MM.1S (cell line): ENCODE measurements at regions not wholly inside any gene's neighbourhood (a gene's known extent, or its start where the extent isn't known, plus 50 kb on each side); places are given as distances from the start of the nearest gene placed in this dataset.

Experiments used
- CTCF ChIP-seq: fragments of 300-600 bp; sonication (generic); IDR thresholded peaks from 2 replicates; pipeline ENCODE4 v1.5.1; 2016; ENCODE audit warnings: antibody characterized with exemption, low read length, mixed read lengths
- EZH2 ChIP-seq: fragments of 300-600 bp; sonication (generic); optimal IDR thresholded peaks from 2 replicates; pipeline ENCODE3; 2017; ENCODE audit warnings: low read depth, mild to moderate bottlenecking, antibody characterized with exemption, low read length, mixed read lengths
- EZH2phosphoT487 ChIP-seq: fragments of 300-600 bp; sonication (generic); IDR thresholded peaks from 2 replicates; pipeline ENCODE4 v1.6.1; 2018; ENCODE audit warnings: antibody characterized with exemption, low read length

GRCh38 chrX:77143907-77144306 is 303.3 kb upstream of the FGF16 start:
- no peak for TF ChIP-seq CTCF
- TF ChIP-seq EZH2phosphoT487: no peak
- no peak for TF ChIP-seq EZH2
